Amygdala (tissue), 56 donors: ENCODE measurements at regions not wholly inside any gene's neighbourhood (a gene's known extent, or its start where the extent isn't known, plus 50 kb on each side); places are given as distances from the start of the nearest gene placed in this dataset.
"Not testable (repeated sequence)": the region's sequence is repeated elsewhere in the genome, so short reads cannot be mapped to it uniquely, and the experiment has no call there.

ENCODE experiments used
- DNase-seq, 56 donors: peaks; one replicate each; lab custom pipeline; 2025; lab: John Stamatoyannopoulos, UW

GRCh38 chr1:187038784-187039183 is 210.0 kb downstream of the PLA2G4A start:
- DNase-seq, result no peak

GRCh38 chr1:187041104-187041503 is 212.4 kb downstream of the PLA2G4A start:
- DNase-seq, result no peak

GRCh38 chr1:187042538-187042937 is 213.8 kb downstream of the PLA2G4A start:
- no peak for DNase-seq

- not testable (repeated sequence) for DNase-seq
Observed at GRCh38 chr1:187043433-187043832, 214.7 kb downstream of the PLA2G4A start.

GRCh38 chr1:187044411-187044810 is 215.7 kb downstream of the PLA2G4A start:
- DNase-seq, result no peak

- no peak for DNase-seq
Observed at GRCh38 chr1:187045371-187045770, 216.6 kb downstream of the PLA2G4A start.

GRCh38 chr1:187046293-187046692 is 217.5 kb downstream of the PLA2G4A start:
- no peak for DNase-seq

GRCh38 chr1:187047298-187047697 is 218.5 kb downstream of the PLA2G4A start:
- DNase-seq, result no peak

GRCh38 chr1:187051618-187052232 is 223.0 kb downstream of the PLA2G4A start:
- peak in 5 of 56 donors; percentile 3 to 37 (median 32) for DNase-seq

GRCh38 chr1:187053876-187054275 is 225.1 kb downstream of the PLA2G4A start:
- no peak for DNase-seq

GRCh38 chr1:187054862-187055757 is 226.4 kb downstream of the PLA2G4A start:
- DNase-seq, result no peak

GRCh38 chr1:187063271-187063670 is 234.5 kb downstream of the PLA2G4A start:
- no peak for DNase-seq

GRCh38 chr1:187067160-187067559 is 238.4 kb downstream of the PLA2G4A start:
- peak in 3 of 56 donors; percentile 1 to 23 (median 6) for DNase-seq

GRCh38 chr1:187070076-187070475 is 241.3 kb downstream of the PLA2G4A start:
- no peak for DNase-seq

- DNase-seq, result not testable (repeated sequence)
Observed at GRCh38 chr1:187072262-187073034, 243.7 kb downstream of the PLA2G4A start.

- not testable (repeated sequence) for DNase-seq
Observed at GRCh38 chr1:187073035-187073560, 244.3 kb downstream of the PLA2G4A start.

GRCh38 chr1:187073634-187074245 is 245.0 kb downstream of the PLA2G4A start:
- not testable (repeated sequence) for DNase-seq

- no peak for DNase-seq
Observed at GRCh38 chr1:187074445-187075048, 245.8 kb downstream of the PLA2G4A start.

GRCh38 chr1:187076922-187077321 is 248.2 kb downstream of the PLA2G4A start:
- DNase-seq, result no peak

GRCh38 chr1:187078321-187078720 is 249.6 kb downstream of the PLA2G4A start:
- DNase-seq, result no peak
